Parathyroid adenoma (tissue), 2 donors: ENCODE measurements at regions not wholly inside any gene's neighbourhood (a gene's known extent, or its start where the extent isn't known, plus 50 kb on each side); places are given as distances from the start of the nearest gene placed in this dataset.

Experiments used
- H2AFZ ChIP-seq: fragments of 300-600 bp; sonication (generic); one replicate; pipeline ENCODE4 v1.7.0; 2017; ENCODE audit warnings: antibody characterized with exemption, mild to moderate bottlenecking
- H3K27ac ChIP-seq: fragments of 300-600 bp; sonication (generic); one replicate; pipeline ENCODE4 v1.7.0; 2017
- H3K27me3 ChIP-seq: fragments of 300-600 bp; sonication (generic); one replicate; pipeline ENCODE4 v1.7.0; 2017; ENCODE audit warnings: low read length; ENCODE audit not compliant: control insufficient read depth, insufficient read depth
- H3K36me3 ChIP-seq: fragments of 300-600 bp; sonication (generic); one replicate; pipeline ENCODE4 v1.7.0; 2017; ENCODE audit warnings: low read length; ENCODE audit not compliant: control insufficient read depth, insufficient read depth
- H3K4me1 ChIP-seq: fragments of 300-600 bp; sonication (generic); one replicate; pipeline ENCODE4 v1.7.0; 2017; ENCODE audit warnings: control low read depth
- H3K4me2 ChIP-seq: fragments of 300-600 bp; sonication (generic); one replicate; pipeline ENCODE4 v1.7.0; 2017; ENCODE audit warnings: low read length
- H3K4me3 ChIP-seq: fragments of 300-600 bp; sonication (generic); one replicate; pipeline ENCODE4 v1.7.0; 2017; ENCODE audit warnings: low read depth, low read length
- H3K79me2 ChIP-seq: fragments of 300-600 bp; sonication (generic); one replicate; pipeline ENCODE4 v1.7.0; 2017; ENCODE audit warnings: control low read depth
- H3K9ac ChIP-seq: fragments of 300-600 bp; sonication (generic); one replicate; pipeline ENCODE4 v1.7.0; 2017; ENCODE audit warnings: mild to moderate bottlenecking
- H3K9me3 ChIP-seq: fragments of 300-600 bp; sonication (generic); one replicate; pipeline ENCODE4 v1.7.0; 2017; ENCODE audit warnings: low read length; ENCODE audit not compliant: control insufficient read depth
- TF ChIP-seq, protein P1 (sequence below): fragments of 300-600 bp; sonication (generic); IDR thresholded peaks from one replicate; pipeline ENCODE4 v1.7.0; 2017; ENCODE audit warnings: antibody characterized with exemption, mild to moderate bottlenecking
- donor health status: primary hyperparathyroidism.

- Histone ChIP-seq H3K79me2 (no peaks in the 10 kb centered on the region), H3K36me3 (no peaks in the 10 kb centered on the region), H3K27me3 (no peaks in the 10 kb centered on the region), H3K9ac (no peak overlapping the region), H2AFZ (no peak overlapping the region), H3K27ac (no peak overlapping the region), H3K9me3 (no peaks in the 10 kb centered on the region), H3K4me1 (no peaks in the 10 kb centered on the region), H3K4me2 (no peak overlapping the region), H3K4me3 (no peak overlapping the region)
- TF ChIP-seq, protein P1, sequence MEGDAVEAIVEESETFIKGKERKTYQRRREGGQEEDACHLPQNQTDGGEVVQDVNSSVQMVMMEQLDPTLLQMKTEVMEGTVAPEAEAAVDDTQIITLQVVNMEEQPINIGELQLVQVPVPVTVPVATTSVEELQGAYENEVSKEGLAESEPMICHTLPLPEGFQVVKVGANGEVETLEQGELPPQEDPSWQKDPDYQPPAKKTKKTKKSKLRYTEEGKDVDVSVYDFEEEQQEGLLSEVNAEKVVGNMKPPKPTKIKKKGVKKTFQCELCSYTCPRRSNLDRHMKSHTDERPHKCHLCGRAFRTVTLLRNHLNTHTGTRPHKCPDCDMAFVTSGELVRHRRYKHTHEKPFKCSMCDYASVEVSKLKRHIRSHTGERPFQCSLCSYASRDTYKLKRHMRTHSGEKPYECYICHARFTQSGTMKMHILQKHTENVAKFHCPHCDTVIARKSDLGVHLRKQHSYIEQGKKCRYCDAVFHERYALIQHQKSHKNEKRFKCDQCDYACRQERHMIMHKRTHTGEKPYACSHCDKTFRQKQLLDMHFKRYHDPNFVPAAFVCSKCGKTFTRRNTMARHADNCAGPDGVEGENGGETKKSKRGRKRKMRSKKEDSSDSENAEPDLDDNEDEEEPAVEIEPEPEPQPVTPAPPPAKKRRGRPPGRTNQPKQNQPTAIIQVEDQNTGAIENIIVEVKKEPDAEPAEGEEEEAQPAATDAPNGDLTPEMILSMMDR = no peak
These were observed 396.7 kb upstream of the MMADHC start for GRCh38 chr2:149984311-149984710.

GRCh38 chr2:149972066-149972465 is 384.5 kb upstream of the MMADHC start:
- Histone ChIP-seq H3K9ac (no peak overlapping the region), H3K4me3 (no peak overlapping the region), H3K4me1 (no peaks in the 10 kb centered on the region), H3K36me3 (no peaks in the 10 kb centered on the region), H3K79me2 (no peaks in the 10 kb centered on the region), H3K27ac (no peak overlapping the region), H2AFZ (no peak overlapping the region), H3K9me3 (no peaks in the 10 kb centered on the region), H3K4me2 (no peak overlapping the region), H3K27me3 (no peaks in the 10 kb centered on the region)
- TF ChIP-seq, protein P1 = no peak

DNA sequence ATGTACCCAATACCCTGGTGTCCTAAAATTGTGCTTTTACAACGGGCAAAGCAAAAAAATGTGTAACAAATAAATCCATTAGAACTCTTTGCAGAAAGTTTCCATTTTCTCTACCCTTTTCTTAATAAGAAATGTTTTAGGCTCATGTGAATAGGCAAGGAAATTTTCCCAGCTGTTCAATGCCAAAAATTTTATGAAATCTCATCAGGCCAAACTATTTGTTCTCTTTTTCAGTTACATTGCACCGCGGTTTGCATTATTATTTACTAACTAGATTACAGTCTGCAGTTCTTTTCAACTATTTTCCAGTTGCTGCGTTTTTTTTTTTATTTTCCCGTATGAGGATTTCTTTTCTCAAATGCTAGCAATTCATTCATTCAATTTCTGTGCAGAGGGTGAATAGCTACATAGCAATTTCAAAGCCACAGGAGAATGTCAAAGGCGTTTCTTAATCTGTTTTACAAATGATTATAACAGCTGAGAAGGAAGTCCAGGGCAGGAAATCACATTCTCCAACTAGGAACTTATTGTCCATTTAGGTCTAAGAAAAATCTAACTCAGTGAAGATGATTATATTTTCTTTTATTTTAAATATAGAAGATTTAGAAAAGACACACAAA is 367.5 kb upstream of the MMADHC start:
- Histone ChIP-seq H2AFZ (no peak overlapping the region), H3K9me3 (no peaks in the 10 kb centered on the region), H3K4me3 (no peak overlapping the region), H3K4me2 (no peak overlapping the region), H3K27ac (no peak overlapping the region), H3K27me3 (no peaks in the 10 kb centered on the region), H3K9ac (no peak overlapping the region), H3K4me1 (no peaks in the 10 kb centered on the region), H3K36me3 (no peaks in the 10 kb centered on the region), H3K79me2 (no peaks in the 10 kb centered on the region)
- TF ChIP-seq, protein P1 = no peak

DNA sequence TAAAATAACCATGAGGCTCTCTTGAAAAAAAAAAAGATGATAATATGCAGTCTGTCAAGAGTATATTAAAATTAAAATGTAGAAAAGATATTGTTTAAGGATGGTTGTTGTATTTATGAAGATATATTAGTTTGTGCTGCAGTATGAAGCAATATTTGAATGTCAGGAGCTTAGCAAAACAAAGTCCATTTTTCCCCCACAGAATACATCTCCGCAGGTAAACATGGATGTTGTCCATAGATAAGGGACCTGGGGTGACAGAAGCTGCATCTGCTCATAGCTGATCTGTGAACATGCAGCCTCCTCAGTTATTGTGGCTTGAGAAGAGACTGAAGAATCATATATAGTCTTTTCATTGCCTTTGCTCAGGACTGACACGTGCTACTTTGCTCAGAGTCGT is 366.1 kb upstream of the MMADHC start:
- TF ChIP-seq, protein P1 = no peak
- no peaks in the 10 kb centered on the region for H3K4me1 ChIP-seq
- H3K79me2 ChIP-seq = no peaks in the 10 kb centered on the region
- H2AFZ ChIP-seq = no peak overlapping the region
- no peaks in the 10 kb centered on the region for H3K27me3 ChIP-seq
- no peak overlapping the region for H3K4me2 ChIP-seq
- no peak overlapping the region for H3K27ac ChIP-seq
- no peak overlapping the region for H3K4me3 ChIP-seq
- H3K9me3 ChIP-seq = no peaks in the 10 kb centered on the region
- no peaks in the 10 kb centered on the region for H3K36me3 ChIP-seq
- no peak overlapping the region for H3K9ac ChIP-seq

DNA sequence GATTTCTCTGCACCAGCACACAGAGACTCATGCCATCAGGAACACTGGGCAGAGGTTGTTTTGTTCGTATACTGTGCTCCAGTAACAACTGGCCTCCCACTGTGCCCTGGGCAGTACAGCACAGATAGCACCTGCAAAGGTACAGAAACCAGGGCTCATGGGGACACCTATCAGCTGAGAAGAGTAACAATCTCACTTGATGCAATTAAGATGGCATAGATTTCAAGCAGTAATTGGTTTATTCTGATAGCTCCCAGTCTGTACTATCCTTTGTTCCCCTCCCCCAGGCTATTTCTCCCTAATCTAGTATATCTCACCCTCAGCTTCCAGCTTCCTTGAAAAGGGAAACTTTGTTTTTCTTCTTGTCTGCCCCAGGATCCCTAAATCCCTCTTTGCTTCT is 343.9 kb upstream of the MMADHC start:
- Histone ChIP-seq H3K27ac (no peak overlapping the region), H3K9me3 (no peaks in the 10 kb centered on the region), H3K4me3 (no peak overlapping the region), H3K27me3 (no peaks in the 10 kb centered on the region), H3K79me2 (no peaks in the 10 kb centered on the region), H3K9ac (no peak overlapping the region), H2AFZ (no peak overlapping the region), H3K4me2 (no peak overlapping the region), H3K4me1 (no peaks in the 10 kb centered on the region), H3K36me3 (no peaks in the 10 kb centered on the region)
- TF ChIP-seq, protein P1 = no peak
